ENCODE measurements at regions not wholly inside any gene's neighbourhood (a gene's known extent, or its start where the extent isn't known, plus 50 kb on each side); places are given as distances from the start of the nearest gene placed in this dataset.

DNA sequence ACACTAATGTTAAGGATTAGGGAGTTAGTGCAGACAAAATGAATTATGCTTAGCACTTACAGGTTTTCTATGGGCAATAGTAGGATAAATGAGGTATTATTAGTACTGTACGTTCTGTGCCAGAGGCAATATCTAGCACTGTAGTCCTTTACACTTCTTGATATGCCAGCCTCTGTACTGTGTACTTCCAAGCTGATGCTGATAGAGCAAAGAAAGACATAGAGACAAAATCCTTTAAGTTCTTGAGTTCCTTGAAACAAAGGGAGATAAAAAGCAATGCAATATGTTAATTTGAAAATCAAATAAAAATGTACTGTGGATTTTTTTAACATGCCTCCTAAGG, 1234.0 kb upstream of the NXPH2 start:
- TF ChIP-seq TAF1 (IDR thresholded peaks at IDR 0.05; ENCODE audit: low read depth) (no peak), ZBTB7A (IDR thresholded peaks at IDR 0.05; ENCODE audit: low read depth) (no peak), FOXM1 (IDR thresholded peaks at IDR 0.05; ENCODE audit: borderline replicate concordance, low read depth) (no peak), CREB1 (IDR thresholded peaks at IDR 0.05; ENCODE audit: low read depth) (no peak), TEAD4 (IDR thresholded peaks at IDR 0.05) (no peak), TCF12 (IDR thresholded peaks at IDR 0.05; ENCODE audit: low read depth) (no peak), CEBPB (IDR thresholded peaks at IDR 0.05) (no peak)
- TF ChIP-seq, protein P1, sequence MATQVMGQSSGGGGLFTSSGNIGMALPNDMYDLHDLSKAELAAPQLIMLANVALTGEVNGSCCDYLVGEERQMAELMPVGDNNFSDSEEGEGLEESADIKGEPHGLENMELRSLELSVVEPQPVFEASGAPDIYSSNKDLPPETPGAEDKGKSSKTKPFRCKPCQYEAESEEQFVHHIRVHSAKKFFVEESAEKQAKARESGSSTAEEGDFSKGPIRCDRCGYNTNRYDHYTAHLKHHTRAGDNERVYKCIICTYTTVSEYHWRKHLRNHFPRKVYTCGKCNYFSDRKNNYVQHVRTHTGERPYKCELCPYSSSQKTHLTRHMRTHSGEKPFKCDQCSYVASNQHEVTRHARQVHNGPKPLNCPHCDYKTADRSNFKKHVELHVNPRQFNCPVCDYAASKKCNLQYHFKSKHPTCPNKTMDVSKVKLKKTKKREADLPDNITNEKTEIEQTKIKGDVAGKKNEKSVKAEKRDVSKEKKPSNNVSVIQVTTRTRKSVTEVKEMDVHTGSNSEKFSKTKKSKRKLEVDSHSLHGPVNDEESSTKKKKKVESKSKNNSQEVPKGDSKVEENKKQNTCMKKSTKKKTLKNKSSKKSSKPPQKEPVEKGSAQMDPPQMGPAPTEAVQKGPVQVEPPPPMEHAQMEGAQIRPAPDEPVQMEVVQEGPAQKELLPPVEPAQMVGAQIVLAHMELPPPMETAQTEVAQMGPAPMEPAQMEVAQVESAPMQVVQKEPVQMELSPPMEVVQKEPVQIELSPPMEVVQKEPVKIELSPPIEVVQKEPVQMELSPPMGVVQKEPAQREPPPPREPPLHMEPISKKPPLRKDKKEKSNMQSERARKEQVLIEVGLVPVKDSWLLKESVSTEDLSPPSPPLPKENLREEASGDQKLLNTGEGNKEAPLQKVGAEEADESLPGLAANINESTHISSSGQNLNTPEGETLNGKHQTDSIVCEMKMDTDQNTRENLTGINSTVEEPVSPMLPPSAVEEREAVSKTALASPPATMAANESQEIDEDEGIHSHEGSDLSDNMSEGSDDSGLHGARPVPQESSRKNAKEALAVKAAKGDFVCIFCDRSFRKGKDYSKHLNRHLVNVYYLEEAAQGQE (IDR thresholded peaks at IDR 0.05; ENCODE audit: low read depth) = no peak
- TF ChIP-seq, protein P2, sequence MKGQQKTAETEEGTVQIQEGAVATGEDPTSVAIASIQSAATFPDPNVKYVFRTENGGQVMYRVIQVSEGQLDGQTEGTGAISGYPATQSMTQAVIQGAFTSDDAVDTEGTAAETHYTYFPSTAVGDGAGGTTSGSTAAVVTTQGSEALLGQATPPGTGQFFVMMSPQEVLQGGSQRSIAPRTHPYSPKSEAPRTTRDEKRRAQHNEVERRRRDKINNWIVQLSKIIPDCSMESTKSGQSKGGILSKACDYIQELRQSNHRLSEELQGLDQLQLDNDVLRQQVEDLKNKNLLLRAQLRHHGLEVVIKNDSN (IDR thresholded peaks at IDR 0.05) = no peak

DNA sequence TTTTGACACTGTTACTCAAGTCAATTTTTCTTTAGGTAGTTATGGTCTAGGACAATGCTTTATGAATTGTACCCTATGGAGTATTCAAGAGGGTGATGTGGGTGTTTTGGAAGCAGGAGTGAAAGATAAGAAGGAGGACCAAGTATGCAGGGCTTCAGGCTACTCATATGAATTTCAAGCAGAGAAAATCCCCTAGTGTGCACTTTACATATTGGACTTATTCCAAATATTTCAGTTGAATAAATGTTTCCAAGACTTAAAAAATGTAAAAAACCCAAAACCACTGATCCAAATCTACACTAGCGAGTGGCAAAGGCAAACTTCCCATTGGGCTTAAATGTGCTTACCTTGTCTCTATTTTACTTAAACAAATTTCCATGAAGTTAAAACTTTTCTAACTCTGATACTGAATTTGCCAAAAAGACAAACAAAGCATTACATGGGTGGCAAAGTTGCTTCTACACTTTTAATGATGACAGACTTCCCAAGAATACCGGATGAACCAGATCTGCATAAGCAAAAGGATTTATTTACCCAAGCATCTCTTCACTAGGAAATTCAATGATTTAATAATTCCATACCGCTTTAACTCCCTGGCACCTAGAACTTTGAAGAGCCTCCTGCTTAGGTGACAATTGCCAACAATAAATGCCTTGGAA, 1233.5 kb upstream of the NXPH2 start:
- TF ChIP-seq ZBTB7A (IDR thresholded peaks at IDR 0.05; ENCODE audit: low read depth) = no peak
- TF ChIP-seq TAF1 (IDR thresholded peaks at IDR 0.05; ENCODE audit: low read depth) = no peak
- no peak for TF ChIP-seq TEAD4 (IDR thresholded peaks at IDR 0.05)
- no peak for TF ChIP-seq EP300 (IDR thresholded peaks at IDR 0.05; ENCODE audit: borderline replicate concordance)
- TF ChIP-seq NFIC (IDR thresholded peaks at IDR 0.05) = no peak
- TF ChIP-seq, protein P3, sequence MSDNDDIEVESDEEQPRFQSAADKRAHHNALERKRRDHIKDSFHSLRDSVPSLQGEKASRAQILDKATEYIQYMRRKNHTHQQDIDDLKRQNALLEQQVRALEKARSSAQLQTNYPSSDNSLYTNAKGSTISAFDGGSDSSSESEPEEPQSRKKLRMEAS (IDR thresholded peaks at IDR 0.05) = no peak
- TF ChIP-seq CREB1 (IDR thresholded peaks at IDR 0.05; ENCODE audit: low read depth) = no peak
- TF ChIP-seq EGR1 (IDR thresholded peaks at IDR 0.05) = no peak
- no peak for TF ChIP-seq CEBPB (IDR thresholded peaks at IDR 0.05)
- TF ChIP-seq, protein P2 (IDR thresholded peaks at IDR 0.05) = no peak
- no peak for TF ChIP-seq RAD21 (IDR thresholded peaks at IDR 0.05; ENCODE audit: low read depth)
- TF ChIP-seq, protein P1 (IDR thresholded peaks at IDR 0.05; ENCODE audit: low read depth) = no peak
- TF ChIP-seq YY1 (IDR thresholded peaks at IDR 0.05; ENCODE audit: low read depth) = no peak
- no peak for TF ChIP-seq TCF12 (IDR thresholded peaks at IDR 0.05; ENCODE audit: low read depth)
- TF ChIP-seq FOXM1 (IDR thresholded peaks at IDR 0.05; ENCODE audit: borderline replicate concordance, low read depth) = no peak

DNA sequence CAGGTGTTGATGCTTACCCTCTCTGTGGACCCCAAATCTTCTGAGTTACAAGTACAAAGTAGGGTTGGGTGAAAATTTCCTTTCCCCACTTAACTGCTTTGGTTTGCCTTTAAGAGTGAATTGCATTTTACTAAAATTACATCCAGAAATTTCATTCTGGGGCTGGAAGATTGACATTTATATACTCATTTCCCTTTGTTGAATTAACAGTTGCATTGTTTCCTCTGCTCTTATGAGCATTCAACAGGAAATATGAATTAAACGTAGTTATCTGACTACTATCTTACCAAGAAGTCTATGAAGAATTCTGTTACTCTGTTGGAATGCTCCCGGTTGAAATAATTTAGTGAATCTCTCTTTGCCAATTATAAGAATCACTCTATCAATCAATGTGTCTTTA, 1231.1 kb upstream of the NXPH2 start:
- TF ChIP-seq, protein P3 (IDR thresholded peaks at IDR 0.05) = no peak
- TF ChIP-seq TAF1 (IDR thresholded peaks at IDR 0.05; ENCODE audit: low read depth) (no peak), TCF12 (IDR thresholded peaks at IDR 0.05; ENCODE audit: low read depth) (no peak), RAD21 (IDR thresholded peaks at IDR 0.05; ENCODE audit: low read depth) (no peak), NFIC (IDR thresholded peaks at IDR 0.05) (no peak), EGR1 (IDR thresholded peaks at IDR 0.05) (no peak), YY1 (IDR thresholded peaks at IDR 0.05; ENCODE audit: low read depth) (no peak), CEBPB (IDR thresholded peaks at IDR 0.05) (no peak), FOXM1 (IDR thresholded peaks at IDR 0.05; ENCODE audit: borderline replicate concordance, low read depth) (no peak), ZBTB7A (IDR thresholded peaks at IDR 0.05; ENCODE audit: low read depth) (no peak), TEAD4 (IDR thresholded peaks at IDR 0.05) (no peak), CREB1 (IDR thresholded peaks at IDR 0.05; ENCODE audit: low read depth) (no peak), EP300 (IDR thresholded peaks at IDR 0.05; ENCODE audit: borderline replicate concordance) (no peak)
- TF ChIP-seq, protein P2 (IDR thresholded peaks at IDR 0.05) = no peak
- TF ChIP-seq, protein P1 (IDR thresholded peaks at IDR 0.05; ENCODE audit: low read depth) = no peak

DNA sequence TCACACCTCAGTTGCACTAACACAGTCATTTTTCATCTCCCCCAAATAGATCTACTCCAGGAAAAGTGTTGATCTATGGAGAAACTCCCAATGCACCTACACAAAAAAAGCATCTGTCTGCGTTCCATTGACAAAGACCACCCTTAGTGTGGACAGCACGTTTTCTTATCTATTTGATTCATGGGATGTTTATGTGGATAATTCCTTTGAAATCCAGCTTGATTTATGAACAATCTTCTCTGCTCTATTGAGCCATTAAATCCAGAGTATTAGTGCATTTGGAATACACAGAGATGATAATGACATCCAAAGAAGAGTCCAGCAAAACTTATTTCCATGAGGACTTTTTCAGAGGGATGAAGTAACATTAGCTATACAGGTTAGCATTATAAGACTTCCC, 1221.9 kb upstream of the NXPH2 start:
- TF ChIP-seq, protein P3 (IDR thresholded peaks at IDR 0.05) = no peak
- TF ChIP-seq YY1 (IDR thresholded peaks at IDR 0.05; ENCODE audit: low read depth) = no peak
- no peak for TF ChIP-seq ZBTB7A (IDR thresholded peaks at IDR 0.05; ENCODE audit: low read depth)
- no peak for TF ChIP-seq NFIC (IDR thresholded peaks at IDR 0.05)
- no peak for TF ChIP-seq EP300 (IDR thresholded peaks at IDR 0.05; ENCODE audit: borderline replicate concordance)
- TF ChIP-seq EGR1 (IDR thresholded peaks at IDR 0.05) = no peak

All from Ishikawa (cell line).